Natural killer cell (primary cell): ENCODE measurements at regions not wholly inside any gene's neighbourhood (a gene's known extent, or its start where the extent isn't known, plus 50 kb on each side); places are given as distances from the start of the nearest gene placed in this dataset.

Experiments
- ATAC-seq, 3 donors: fragments of 150-1000 bp in 2 of 3; fragments of 200-7000 bp in 1 of 3; cut with Tn5 transposase; 1 replicate in 1 of 3; 2 replicates in 2 of 3; pipeline ENCODE4 v1.10.0; 2021; ENCODE audit warnings: mild to moderate bottlenecking in 2 of 3, moderate library complexity in 2 of 3
- DNase-seq, 2 donors: peaks; one replicate each; pipeline versions ENCODE4 v3.0.0 to v3.0.0-alpha.2; 2013 to 2021; ENCODE audit warnings: mixed read lengths in 1 of 2
- H3K27ac ChIP-seq: one replicate; pipeline ENCODE4 v1.5.1; 2013; ENCODE audit warnings: mild to moderate bottlenecking, low read length
- H3K27me3 ChIP-seq: one replicate; pipeline ENCODE4 v1.6.1; 2013; ENCODE audit warnings: low read length; ENCODE audit not compliant: control insufficient read depth, insufficient read depth
- H3K36me3 ChIP-seq: one replicate; pipeline ENCODE4 v1.6.1; 2013; ENCODE audit warnings: low read length; ENCODE audit not compliant: control insufficient read depth, insufficient read depth
- H3K4me1 ChIP-seq: one replicate; pipeline ENCODE4 v1.6.1; 2013; ENCODE audit warnings: low read length; ENCODE audit not compliant: control insufficient read depth, insufficient read depth
- H3K4me3 ChIP-seq: one replicate; pipeline ENCODE4 v1.5.1; 2013; ENCODE audit warnings: low read length
- H3K9me3 ChIP-seq: one replicate; pipeline ENCODE4 v1.6.1; 2013; ENCODE audit warnings: low read length; ENCODE audit not compliant: control insufficient read depth, insufficient read depth
- H3K27ac Mint-ChIP-seq, 2 donors: one replicate each; pipeline ENCODE4 v1.8.0; 2022; ENCODE audit warnings: mild to moderate bottlenecking in 2 of 2, mixed read lengths in 2 of 2, moderate library complexity in 1 of 2
- H3K27me3 Mint-ChIP-seq, 2 donors: one replicate each; pipeline ENCODE4 v1.8.0; 2022; ENCODE audit warnings: low read depth in 2 of 2, mixed read lengths in 2 of 2
- H3K36me3 Mint-ChIP-seq: one replicate; pipeline ENCODE4 v1.8.0; 2022; ENCODE audit warnings: mixed read lengths
- H3K4me1 Mint-ChIP-seq, 2 donors: one replicate each; pipeline ENCODE4 v1.8.0; 2022; ENCODE audit warnings: mixed read lengths in 2 of 2
- H3K4me3 Mint-ChIP-seq: one replicate; pipeline ENCODE4 v1.8.0; 2022; ENCODE audit warnings: mild to moderate bottlenecking, moderate library complexity, mixed read lengths
- H3K9me3 Mint-ChIP-seq, 2 donors: one replicate each; pipeline ENCODE4 v1.8.0; 2022; ENCODE audit warnings: mixed read lengths in 2 of 2
- whole genome bisulfite sequencing: methylation state at CpG from one replicate; pipeline ENCODE4 v1.1.7; 2013; ENCODE audit warnings: missing lambda C conversion rate; ENCODE audit not compliant: insufficient coverage; 5-methylcytosine and 5-hydroxymethylcytosine counted together
- intact Hi-C: fragments of 100-400 bp; cut with micrococcal nuclease; formaldehyde crosslinking; loops from one replicate; pipeline ENCODE4 v1.14.2; 2022
- TF ChIP-seq, protein P1 (sequence below): fragments of 200-600 bp; IDR thresholded peaks from one replicate; pipeline ENCODE4 v1.8.0; 2022; ENCODE audit warnings: antibody characterized with exemption

DNA sequence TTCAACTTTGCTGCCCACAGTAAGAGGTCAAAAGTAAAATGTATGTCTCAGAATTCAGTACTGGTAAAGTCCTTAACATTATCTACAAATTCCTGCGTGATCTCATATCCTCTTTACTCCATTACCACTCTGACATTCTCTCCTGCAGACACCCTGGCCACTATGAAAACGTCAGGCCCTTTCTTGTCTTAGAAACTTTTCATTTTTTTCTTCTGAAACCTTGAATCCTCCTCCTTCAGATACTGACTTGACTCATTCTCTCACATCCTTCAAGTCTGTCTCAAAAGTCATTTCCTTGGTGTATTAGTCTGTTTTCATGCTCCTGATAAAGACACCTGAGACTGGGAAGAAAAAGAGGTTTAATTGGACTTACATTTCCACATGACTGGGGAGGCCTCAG is 262.3 kb downstream of the POU4F1 start:
- TF ChIP-seq, protein P1, sequence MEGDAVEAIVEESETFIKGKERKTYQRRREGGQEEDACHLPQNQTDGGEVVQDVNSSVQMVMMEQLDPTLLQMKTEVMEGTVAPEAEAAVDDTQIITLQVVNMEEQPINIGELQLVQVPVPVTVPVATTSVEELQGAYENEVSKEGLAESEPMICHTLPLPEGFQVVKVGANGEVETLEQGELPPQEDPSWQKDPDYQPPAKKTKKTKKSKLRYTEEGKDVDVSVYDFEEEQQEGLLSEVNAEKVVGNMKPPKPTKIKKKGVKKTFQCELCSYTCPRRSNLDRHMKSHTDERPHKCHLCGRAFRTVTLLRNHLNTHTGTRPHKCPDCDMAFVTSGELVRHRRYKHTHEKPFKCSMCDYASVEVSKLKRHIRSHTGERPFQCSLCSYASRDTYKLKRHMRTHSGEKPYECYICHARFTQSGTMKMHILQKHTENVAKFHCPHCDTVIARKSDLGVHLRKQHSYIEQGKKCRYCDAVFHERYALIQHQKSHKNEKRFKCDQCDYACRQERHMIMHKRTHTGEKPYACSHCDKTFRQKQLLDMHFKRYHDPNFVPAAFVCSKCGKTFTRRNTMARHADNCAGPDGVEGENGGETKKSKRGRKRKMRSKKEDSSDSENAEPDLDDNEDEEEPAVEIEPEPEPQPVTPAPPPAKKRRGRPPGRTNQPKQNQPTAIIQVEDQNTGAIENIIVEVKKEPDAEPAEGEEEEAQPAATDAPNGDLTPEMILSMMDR, result no peak
- ATAC-seq (no peak), DNase-seq (no peak)
- intact Hi-C loops, result no loop called here
- no peaks in the 10 kb centered on the region for H3K36me3 Mint-ChIP-seq
- H3K4me3 Mint-ChIP-seq, result no peak overlapping the region
- Histone ChIP-seq H3K4me3 (no peak overlapping the region), H3K36me3 (no peaks in the 10 kb centered on the region), H3K27me3 (no peaks in the 10 kb centered on the region), H3K4me1 (no peaks in the 10 kb centered on the region), H3K27ac (no peak overlapping the region), H3K9me3 (no peaks in the 10 kb centered on the region)
- 72% methylated on average over 2 of the region's 2 CpGs for WGBS
- no peaks in the 10 kb centered on the region for H3K27me3 Mint-ChIP-seq
- no peak overlapping the region for H3K27ac Mint-ChIP-seq
- peaks cover 9 to 10% of the 10 kb centered on the region in 2 donors for H3K9me3 Mint-ChIP-seq
- no peaks in the 10 kb centered on the region for H3K4me1 Mint-ChIP-seq

DNA sequence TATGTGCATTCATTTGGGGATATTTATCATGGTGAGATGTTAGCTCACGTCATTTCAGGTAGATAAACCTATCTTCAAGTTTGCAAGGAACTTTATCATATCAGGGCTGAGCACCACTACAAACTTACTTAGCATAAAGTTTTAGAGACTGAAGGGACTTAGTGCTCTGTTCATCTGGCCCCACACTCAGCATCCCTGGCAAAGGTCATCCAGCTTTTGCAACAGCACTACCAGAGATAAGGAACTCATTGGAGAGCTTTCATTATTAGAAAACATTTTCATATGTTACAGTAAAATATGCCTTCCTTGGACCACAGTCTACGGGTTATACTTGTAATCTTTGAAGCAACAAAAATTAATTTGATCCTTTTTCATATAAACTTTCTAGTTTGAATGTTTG is 263.4 kb downstream of the POU4F1 start:
- Mint-ChIP-seq H3K27me3 (no peaks in the 10 kb centered on the region), H3K4me3 (no peak overlapping the region), H3K9me3 (peaks cover 13 to 15% of the 10 kb centered on the region in 2 donors), H3K4me1 (no peaks in the 10 kb centered on the region), H3K27ac (no peak overlapping the region), H3K36me3 (no peaks in the 10 kb centered on the region)
- WGBS, result no CpG with 5 or more reads among the region's 2 CpGs
- ATAC-seq (no peak), DNase-seq (no peak)
- no peaks in the 10 kb centered on the region for H3K4me1 ChIP-seq
- H3K36me3 ChIP-seq, result no peaks in the 10 kb centered on the region
- intact Hi-C loops, result no loop called here
- no peak overlapping the region for H3K27ac ChIP-seq
- no peaks in the 10 kb centered on the region for H3K27me3 ChIP-seq
- no peak overlapping the region for H3K4me3 ChIP-seq
- TF ChIP-seq, protein P1, result no peak
- no peaks in the 10 kb centered on the region for H3K9me3 ChIP-seq

DNA sequence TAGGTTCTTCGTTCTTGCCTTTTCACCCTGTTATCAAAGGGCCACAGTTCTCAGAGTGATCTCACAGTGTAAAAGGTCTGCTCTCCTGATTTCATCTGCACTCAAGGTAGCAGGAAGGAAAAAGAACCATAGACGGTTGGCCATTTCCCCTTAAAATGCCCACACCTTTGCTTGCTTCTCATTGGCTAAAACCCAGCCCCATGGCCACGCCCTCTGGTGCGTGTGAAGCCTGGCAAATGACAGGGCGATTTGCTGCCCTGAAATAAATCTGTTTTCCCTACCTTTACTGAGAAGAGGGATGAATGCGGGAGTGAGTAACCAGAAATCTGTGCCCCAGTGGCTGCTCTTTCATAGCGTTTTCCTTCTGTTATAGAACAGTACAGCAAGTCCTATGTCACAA is 269.3 kb downstream of the POU4F1 start:
- intact Hi-C loops, result no loop called here
- WGBS, result 83% methylated on average over 7 of the region's 7 CpGs
- TF ChIP-seq, protein P1, result no peak
- no peaks in the 10 kb centered on the region for H3K36me3 Mint-ChIP-seq
- no peaks in the 10 kb centered on the region for H3K27me3 Mint-ChIP-seq
- no peaks in the 10 kb centered on the region for H3K4me1 ChIP-seq
- no peaks in the 10 kb centered on the region for H3K27me3 ChIP-seq
- peaks cover 13 to 14% of the 10 kb centered on the region in 2 donors for H3K9me3 Mint-ChIP-seq
- DNase-seq (no peak), ATAC-seq (no peak)
- H3K4me3 Mint-ChIP-seq, result no peak overlapping the region
- no peaks in the 10 kb centered on the region for H3K4me1 Mint-ChIP-seq
- no peak overlapping the region for H3K27ac Mint-ChIP-seq
- no peak overlapping the region for H3K4me3 ChIP-seq
- H3K9me3 ChIP-seq, result no peaks in the 10 kb centered on the region
- H3K27ac ChIP-seq, result no peak overlapping the region
- no peaks in the 10 kb centered on the region for H3K36me3 ChIP-seq

DNA sequence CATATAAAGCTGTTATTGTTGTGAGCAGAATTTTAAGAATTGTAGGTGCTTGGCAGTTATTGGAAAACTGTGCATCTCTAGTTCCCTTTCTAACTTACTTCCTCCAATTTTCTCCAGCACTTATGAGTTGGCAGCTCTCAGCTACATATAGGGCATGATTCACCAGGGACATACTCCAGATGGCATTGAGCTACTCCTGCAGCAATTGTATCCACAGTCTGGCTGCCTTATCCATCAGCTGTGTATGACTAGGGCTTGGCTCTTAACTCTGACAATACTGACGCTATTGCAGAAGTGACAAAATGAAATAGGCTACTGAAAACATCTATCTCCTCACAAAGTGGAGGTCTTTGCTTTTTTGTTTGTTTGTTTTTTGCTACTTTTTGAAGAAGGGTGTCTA is 276.7 kb downstream of the POU4F1 start:
- Mint-ChIP-seq H3K36me3 (no peaks in the 10 kb centered on the region), H3K27ac (no peak overlapping the region), H3K4me1 (no peaks in the 10 kb centered on the region), H3K9me3 (peaks cover 3 to 7% of the 10 kb centered on the region in 2 donors), H3K4me3 (no peak overlapping the region), H3K27me3 (no peaks in the 10 kb centered on the region)
- Histone ChIP-seq H3K4me1 (no peaks in the 10 kb centered on the region), H3K9me3 (no peaks in the 10 kb centered on the region), H3K4me3 (no peak overlapping the region), H3K27me3 (no peaks in the 10 kb centered on the region), H3K27ac (no peak overlapping the region), H3K36me3 (no peaks in the 10 kb centered on the region)
- no peak for DNase-seq
- intact Hi-C loops, result no loop called here
- 67% methylated on average over 1 of the region's 1 CpG for WGBS
- ATAC-seq, result no peak
- TF ChIP-seq, protein P1, result no peak
